IMR-90 (cell line): ENCODE measurements at regions not wholly inside any gene's neighbourhood (a gene's known extent, or its start where the extent isn't known, plus 50 kb on each side); places are given as distances from the start of the nearest gene placed in this dataset.

Experiments used
- ATAC-seq: fragments of 200-7000 bp; cut with Tn5 transposase; 2 replicates; pipeline ENCODE4 v1.9.1; 2020; ENCODE audit warnings: low read depth, mild to moderate bottlenecking, moderate library complexity
- BruUV-seq: library from RNA; stranded (reverse); fragments of 400-500 nt; replicated peaks from 2 replicates; lab custom pipeline; 2021; lab: Mats Ljungman, UMichigan
- CTCF ChIA-PET: fragments of 300-600 bp; formaldehyde crosslinking; extraction: SDS; loops from one replicate; lab custom pipeline; 2021; ENCODE audit warnings: antibody characterized with exemption; lab: Yijun Ruan, JAX
- POLR2A ChIA-PET: fragments of 300-600 bp; sonication (Branson Sonifier 250); formaldehyde crosslinking; loops from one replicate; lab custom pipeline; 2022; ENCODE audit warnings: antibody characterized with exemption; ENCODE audit not compliant: unreplicated experiment; lab: Charles Lee
- DNase-seq: peaks from one replicate; pipeline ENCODE4 v3.0.0; 2013
- H2AFZ ChIP-seq: replicated peaks from 2 replicates; pipeline ENCODE3; 2013; ENCODE audit warnings: low read length, mild to moderate bottlenecking; ENCODE audit not compliant: poor library complexity
- H2AK5ac ChIP-seq: 2 replicates; pipeline ENCODE4 v1.6.1; 2013; ENCODE audit warnings: low read depth, low read length, inconsistent platforms
- H2AK9ac ChIP-seq: replicated peaks from 2 replicates; pipeline ENCODE3; 2013; ENCODE audit warnings: mild to moderate bottlenecking, low read depth, low read length, moderate library complexity; ENCODE audit not compliant: poor library complexity
- H2BK120ac ChIP-seq: 2 replicates; pipeline ENCODE4 v1.6.1; 2013; ENCODE audit warnings: low read depth, low read length, inconsistent platforms
- H2BK15ac ChIP-seq: 3 replicates; pipeline ENCODE4 v1.6.1; 2013; ENCODE audit warnings: low read depth, low read length, inconsistent platforms
- H2BK20ac ChIP-seq: 2 replicates; pipeline ENCODE4 v1.6.1; 2013; ENCODE audit warnings: low read depth, mild to moderate bottlenecking, inconsistent platforms, low read length, moderate library complexity
- H2BK5ac ChIP-seq: 2 replicates; pipeline ENCODE4 v1.6.1; 2013; ENCODE audit warnings: mild to moderate bottlenecking, low read depth, low read length, inconsistent platforms; ENCODE audit not compliant: poor library complexity, severe bottlenecking
- H3K14ac ChIP-seq: replicated peaks from 2 replicates; pipeline ENCODE4 v1.6.1; 2013; ENCODE audit warnings: low read depth, low read length, inconsistent platforms
- H3K18ac ChIP-seq: 2 replicates; pipeline ENCODE4 v1.6.1; 2013; ENCODE audit warnings: low read depth, low read length, control low read depth
- H3K23ac ChIP-seq: 2 replicates; pipeline ENCODE4 v1.6.1; 2013; ENCODE audit warnings: low read depth, low read length, inconsistent platforms
- H3K27ac ChIP-seq: 2 replicates; pipeline ENCODE4 v1.5.1; 2013; ENCODE audit warnings: mild to moderate bottlenecking, control low read depth, low read length; ENCODE audit not compliant: insufficient read depth
- H3K27me3 ChIP-seq: 2 replicates; pipeline ENCODE4 v1.6.1; 2013; ENCODE audit warnings: low read length; ENCODE audit not compliant: control insufficient read depth, insufficient read depth
- H3K36me3 ChIP-seq: 2 replicates; pipeline ENCODE4 v1.6.1; 2013; ENCODE audit warnings: low read length, mixed read lengths; ENCODE audit not compliant: control insufficient read depth, insufficient read depth
- H3K4ac ChIP-seq: 2 replicates; pipeline ENCODE4 v1.6.1; 2013; ENCODE audit warnings: low read depth, low read length, inconsistent platforms
- H3K4me1 ChIP-seq: 2 replicates; pipeline ENCODE4 v1.6.1; 2013; ENCODE audit warnings: low read length, mixed read lengths; ENCODE audit not compliant: control insufficient read depth, insufficient read depth
- H3K4me2 ChIP-seq: 2 replicates; pipeline ENCODE4 v1.6.1; 2013; ENCODE audit warnings: low read depth, mild to moderate bottlenecking, control low read depth, low read length, moderate library complexity
- H3K4me3 ChIP-seq: 2 replicates; pipeline ENCODE4 v1.5.1; 2013; ENCODE audit warnings: low read depth, mild to moderate bottlenecking, control low read depth, low read length, moderate library complexity; ENCODE audit not compliant: insufficient read depth
- H3K56ac ChIP-seq: 2 replicates; pipeline ENCODE4 v1.6.1; 2013; ENCODE audit warnings: low read length, inconsistent platforms; ENCODE audit not compliant: insufficient read depth; ENCODE audit errors: extremely low read depth
- H3K79me1 ChIP-seq, 2 experiments: 2 replicates each; pipeline ENCODE4 v1.6.1; 2013; ENCODE audit warnings: low read length in 2 of 2, inconsistent platforms in 1 of 2, low read depth in 1 of 2
- H3K9ac ChIP-seq: 2 replicates; pipeline ENCODE4 v1.6.1; 2013; ENCODE audit warnings: low read depth, low read length, control low read depth
- H3K9me1 ChIP-seq: 2 replicates; pipeline ENCODE4 v1.6.1; 2013; ENCODE audit warnings: low read length, inconsistent platforms; ENCODE audit not compliant: insufficient read depth
- H3K9me3 ChIP-seq: 2 replicates; pipeline ENCODE4 v1.6.1; 2013; ENCODE audit warnings: low read length; ENCODE audit not compliant: control insufficient read depth, insufficient read depth
- H4K20me1 ChIP-seq: 2 replicates; pipeline ENCODE4 v1.6.1; 2013; ENCODE audit warnings: low read length, inconsistent platforms; ENCODE audit not compliant: insufficient read depth
- H4K5ac ChIP-seq: 2 replicates; pipeline ENCODE4 v1.6.1; 2013; ENCODE audit warnings: mild to moderate bottlenecking, low read depth, low read length, control low read depth
- H4K8ac ChIP-seq, 2 experiments: 2 replicates each; pipeline ENCODE4 v1.6.1; 2013; ENCODE audit warnings: low read depth in 2 of 2, low read length in 2 of 2, control low read depth in 1 of 2, inconsistent platforms in 1 of 2
- H4K91ac ChIP-seq: 2 replicates; pipeline ENCODE4 v1.6.1; 2013; ENCODE audit warnings: low read depth, low read length, inconsistent platforms; ENCODE audit not compliant: insufficient read depth
- BHLHE40 ChIP-seq: fragments of 150-350 bp; IDR thresholded peaks from 2 replicates; pipeline ENCODE4 v1.6.1; 2016; ENCODE audit warnings: mild to moderate bottlenecking, low read depth, low read length
- CEBPB ChIP-seq: IDR thresholded peaks from 2 replicates; pipeline ENCODE4 v1.6.1; 2012; ENCODE audit warnings: low read depth, low read length, improper control_type of control experiment
- FOS ChIP-seq: fragments of 150-350 bp; IDR thresholded peaks from 2 replicates; pipeline ENCODE4 v1.6.1; 2016; ENCODE audit warnings: low read depth, low read length
- MAFK ChIP-seq: IDR thresholded peaks from 2 replicates; pipeline ENCODE4 v1.6.1; 2012; ENCODE audit warnings: low read depth, low read length, improper control_type of control experiment
- MXI1 ChIP-seq: IDR thresholded peaks from 2 replicates; pipeline ENCODE4 v1.6.1; 2012; ENCODE audit warnings: low read depth, mild to moderate bottlenecking, low read length, moderate library complexity, borderline replicate concordance
- POLR2A ChIP-seq: IDR thresholded peaks from 2 replicates; pipeline ENCODE4 v1.6.1; 2012; ENCODE audit warnings: mild to moderate bottlenecking, low read depth, low read length
- RAD21 ChIP-seq: IDR thresholded peaks from 2 replicates; pipeline ENCODE4 v1.6.1; 2012; ENCODE audit warnings: low read length, improper control_type of control experiment
- SMC3 ChIP-seq: fragments of 150-350 bp; IDR thresholded peaks from 2 replicates; pipeline ENCODE4 v1.6.1; 2016; ENCODE audit warnings: low read depth, mild to moderate bottlenecking, antibody characterized with exemption, low read length, moderate library complexity
- WGBS, 2 experiments: methylation state at CpG; one replicate each; pipeline versions ENCODE4 v1.1.5 to v1.1.7; 2013; ENCODE audit warnings: missing lambda C conversion rate in 2 of 2; ENCODE audit not compliant: insufficient read length in 1 of 2; ENCODE audit errors: extremely low coverage in 2 of 2; 5-methylcytosine and 5-hydroxymethylcytosine counted together
- dilution Hi-C: fragments of 300-500 bp; cut with HindIII; formaldehyde crosslinking; loops from one replicate; pipeline ENCODE4 v1.14.3; 2018; ENCODE audit warnings: low sequenced_read_pairs; ENCODE audit not compliant: unreplicated experiment
- in situ Hi-C: fragments of 300-500 bp; cut with MboI; formaldehyde crosslinking; loops from 3 replicates; pipeline ENCODE4 v1.14.3; 2019; ENCODE audit warnings: low sequenced_read_pairs, inconsistent platforms, mixed read lengths
- intact Hi-C: fragments of 100-400 bp; cut with micrococcal nuclease; formaldehyde crosslinking; loops from 2 replicates; pipeline ENCODE4 v1.10.0; 2022
- TF ChIP-seq, protein P1 (sequence below): fragments of 150-350 bp; IDR thresholded peaks from 2 replicates; pipeline ENCODE4 v1.6.1; 2017; ENCODE audit warnings: mild to moderate bottlenecking, antibody characterized with exemption, low read length, low read depth

DNA sequence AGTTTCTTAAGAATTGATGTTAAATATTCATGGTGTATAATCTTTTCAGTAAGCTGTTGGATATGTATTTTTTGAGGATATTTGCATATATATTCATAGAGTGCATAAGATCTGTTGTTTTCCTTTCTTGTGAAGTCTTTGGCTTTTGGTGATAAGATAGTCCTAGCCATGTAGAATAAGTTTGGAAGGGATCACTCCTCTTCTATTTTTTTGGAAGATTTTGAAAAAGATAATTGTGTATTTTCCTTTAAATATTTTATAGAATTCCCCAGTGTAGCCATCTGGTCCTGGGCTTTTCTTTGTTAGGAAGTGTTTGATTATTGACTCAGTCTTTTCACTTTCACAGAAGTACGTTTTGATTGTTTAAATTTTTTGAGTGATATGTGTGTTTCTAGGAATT lies 318.8 kb upstream of the CDH10 start:
- dilution Hi-C loops: no loop called here
- Histone ChIP-seq H3K23ac (no peak overlapping the region), H3K18ac (no peak overlapping the region), H2BK120ac (no peak overlapping the region), H3K79me1 (no peaks in the 10 kb centered on the region), H2BK5ac (no peak overlapping the region), H3K36me3 (no peaks in the 10 kb centered on the region), H4K91ac (no peak overlapping the region), H4K20me1 (no peaks in the 10 kb centered on the region), H2BK15ac (no peak overlapping the region), H3K9me3 (peaks cover 3% of the 10 kb centered on the region), H2BK20ac (no peak overlapping the region), H3K14ac (no peak overlapping the region), H2AK5ac (no peak overlapping the region), H3K9ac (no peak overlapping the region), H3K4me3 (no peak overlapping the region), H3K4ac (no peak overlapping the region), H3K56ac (no peak overlapping the region), H3K4me1 (no peaks in the 10 kb centered on the region), H3K27me3 (no peaks in the 10 kb centered on the region), H4K8ac (no peak overlapping the region), H3K27ac (no peak overlapping the region), H3K9me1 (no peaks in the 10 kb centered on the region), H2AFZ (no peak overlapping the region), H2AK9ac (no peak overlapping the region), H3K4me2 (no peak overlapping the region), H4K5ac (no peak overlapping the region)
- ATAC-seq: no peak
- no CpG with 5 or more reads among the region's 1 CpG for WGBS, 2 experiments
- BruUV-seq: no TSS peak
- TF ChIP-seq FOS (no peak), MXI1 (no peak), CEBPB (no peak), MAFK (no peak), SMC3 (no peak), BHLHE40 (no peak), POLR2A (no peak), RAD21 (no peak)
- TF ChIP-seq, protein P1, sequence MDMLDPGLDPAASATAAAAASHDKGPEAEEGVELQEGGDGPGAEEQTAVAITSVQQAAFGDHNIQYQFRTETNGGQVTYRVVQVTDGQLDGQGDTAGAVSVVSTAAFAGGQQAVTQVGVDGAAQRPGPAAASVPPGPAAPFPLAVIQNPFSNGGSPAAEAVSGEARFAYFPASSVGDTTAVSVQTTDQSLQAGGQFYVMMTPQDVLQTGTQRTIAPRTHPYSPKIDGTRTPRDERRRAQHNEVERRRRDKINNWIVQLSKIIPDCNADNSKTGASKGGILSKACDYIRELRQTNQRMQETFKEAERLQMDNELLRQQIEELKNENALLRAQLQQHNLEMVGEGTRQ: no peak
- POLR2A ChIA-PET: no interaction called here
- in situ Hi-C loops: no loop called here
- CTCF ChIA-PET: no interaction called here
- intact Hi-C loops: no loop called here
- DNase-seq: no peak
